ENCODE measurements at regions not wholly inside any gene's neighbourhood (a gene's known extent, or its start where the extent isn't known, plus 50 kb on each side); places are given as distances from the start of the nearest gene placed in this dataset.
A peak's percentile ranks its signal among the peaks of the same experiment; 100 is the strongest.

DNA sequence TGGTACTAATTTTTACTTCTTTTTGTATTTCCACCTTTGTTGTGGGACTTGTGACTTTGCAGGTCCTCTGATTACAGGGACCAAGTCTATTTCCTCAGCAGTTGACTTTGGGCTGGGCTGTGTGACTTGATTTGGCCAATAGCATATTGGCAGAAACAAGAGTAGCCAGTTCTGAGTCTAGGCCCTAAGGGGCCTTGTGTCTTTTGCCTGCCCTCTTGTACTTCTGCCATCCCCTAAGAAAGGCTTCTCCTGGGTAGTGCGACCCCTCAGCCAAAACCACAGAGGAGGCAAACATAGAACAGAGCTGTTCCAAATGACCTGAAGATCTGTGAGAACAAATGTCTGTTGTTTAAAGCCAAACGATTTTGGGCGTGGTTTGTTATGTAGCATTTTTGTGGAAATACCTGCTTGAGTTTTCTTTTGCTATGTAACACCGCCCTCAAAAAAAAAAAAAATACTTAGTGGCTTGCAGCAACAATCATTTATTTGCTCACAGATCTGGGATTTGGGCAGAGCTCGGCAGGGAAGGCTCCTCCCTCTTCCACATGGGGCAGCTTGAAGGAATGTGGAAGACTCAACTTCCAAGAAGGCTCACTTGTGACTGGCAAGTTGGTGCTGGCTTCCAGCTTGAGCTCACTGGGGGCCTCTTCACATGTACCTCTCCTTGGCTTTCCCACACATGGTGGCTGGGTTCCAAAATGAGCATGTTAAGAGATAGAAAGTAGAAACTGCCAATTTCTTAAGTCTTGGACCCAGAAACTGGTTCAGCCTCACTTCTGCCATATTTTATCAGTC is 423.0 kb upstream of the CNKSR2 start:
- intact Hi-C loops (cut with micrococcal nuclease) = no loop called here
- CTCF ChIA-PET = no interaction called here
- Histone ChIP-seq H3F3A (ENCODE audit: low read length, unreplicated experiment) (no peaks in the 10 kb centered on the region), H2AFZ (ENCODE audit: low read length) (no peak overlapping the region), H3K9me2 (replicated peaks; ENCODE audit: low read length) (no peaks in the 10 kb centered on the region), H3K4me1 (ENCODE audit: insufficient read depth, low read length) (no peaks in the 10 kb centered on the region), H3K27ac (ENCODE audit: low read length) (no peak overlapping the region), H3K36me3 (ENCODE audit: low read depth, low read length) (no peaks in the 10 kb centered on the region), H3K4me2 (ENCODE audit: low read length) (no peak overlapping the region), H3K27me3 (ENCODE audit: low read length) (no peaks in the 10 kb centered on the region), H3K4me3 (ENCODE audit: low read length) (no peak overlapping the region), H3K9ac (ENCODE audit: low read length) (no peak overlapping the region), H3K9me3 (ENCODE audit: low read length) (no peaks in the 10 kb centered on the region), H4K20me1 (ENCODE audit: low read length) (no peaks in the 10 kb centered on the region), H3K79me2 (ENCODE audit: low read length) (no peaks in the 10 kb centered on the region)
- DNase-seq (peak; percentile 37), ATAC-seq (no peak)
- TF ChIP-seq EZH2 (IDR thresholded peaks at IDR 0.05; ENCODE audit: low read length, unreplicated experiment) (no peak), EZH2phosphoT487 (IDR thresholded peaks at IDR 0.05; ENCODE audit: borderline replicate concordance, low read length) (no peak)
- TF ChIP-seq, protein P1, sequence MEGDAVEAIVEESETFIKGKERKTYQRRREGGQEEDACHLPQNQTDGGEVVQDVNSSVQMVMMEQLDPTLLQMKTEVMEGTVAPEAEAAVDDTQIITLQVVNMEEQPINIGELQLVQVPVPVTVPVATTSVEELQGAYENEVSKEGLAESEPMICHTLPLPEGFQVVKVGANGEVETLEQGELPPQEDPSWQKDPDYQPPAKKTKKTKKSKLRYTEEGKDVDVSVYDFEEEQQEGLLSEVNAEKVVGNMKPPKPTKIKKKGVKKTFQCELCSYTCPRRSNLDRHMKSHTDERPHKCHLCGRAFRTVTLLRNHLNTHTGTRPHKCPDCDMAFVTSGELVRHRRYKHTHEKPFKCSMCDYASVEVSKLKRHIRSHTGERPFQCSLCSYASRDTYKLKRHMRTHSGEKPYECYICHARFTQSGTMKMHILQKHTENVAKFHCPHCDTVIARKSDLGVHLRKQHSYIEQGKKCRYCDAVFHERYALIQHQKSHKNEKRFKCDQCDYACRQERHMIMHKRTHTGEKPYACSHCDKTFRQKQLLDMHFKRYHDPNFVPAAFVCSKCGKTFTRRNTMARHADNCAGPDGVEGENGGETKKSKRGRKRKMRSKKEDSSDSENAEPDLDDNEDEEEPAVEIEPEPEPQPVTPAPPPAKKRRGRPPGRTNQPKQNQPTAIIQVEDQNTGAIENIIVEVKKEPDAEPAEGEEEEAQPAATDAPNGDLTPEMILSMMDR (conservative IDR thresholded peaks at IDR 0.05; ENCODE audit: low read depth, low read length) = no peak
- BruUV-seq (replicated peaks) = no TSS peak
- POLR2A ChIA-PET (ENCODE audit: unreplicated experiment) = no interaction called here

DNA sequence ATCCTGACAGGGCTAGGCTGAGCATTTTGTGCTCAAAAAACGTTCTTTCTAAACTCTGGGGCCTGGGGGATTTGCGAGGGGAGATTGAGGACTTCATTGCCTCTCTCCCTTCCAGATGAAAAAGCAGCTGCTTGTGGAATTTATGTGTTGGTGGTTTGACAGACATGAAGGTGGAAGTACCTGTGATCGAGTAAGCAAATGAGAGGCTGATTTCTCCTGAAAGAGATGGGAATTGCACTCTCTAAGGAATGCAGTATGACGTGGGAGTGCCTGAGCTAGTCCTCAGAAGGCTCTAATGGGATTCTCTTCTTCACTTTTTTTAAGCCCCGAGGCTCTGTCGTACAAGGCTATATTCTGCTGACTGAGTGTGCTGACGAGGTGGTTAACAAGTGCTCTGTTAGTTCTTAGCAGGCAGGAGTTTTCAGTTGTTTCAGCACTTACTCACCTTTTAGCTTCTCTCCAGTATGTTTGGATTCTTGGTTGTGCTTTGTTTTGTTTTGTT is 426.8 kb upstream of the CNKSR2 start:
- no peak for DNase-seq
- H3K27ac ChIP-seq (ENCODE audit: low read length) = no peak overlapping the region

More for the DNA sequence above, 426.8 kb upstream of the CNKSR2 start:
- H3K4me1 ChIP-seq (ENCODE audit: insufficient read depth, low read length) = no peaks in the 10 kb centered on the region
- H3K9ac ChIP-seq (ENCODE audit: low read length) = no peak overlapping the region
- POLR2A ChIA-PET (ENCODE audit: unreplicated experiment) = no interaction called here
- no peak overlapping the region for H3K4me3 ChIP-seq (ENCODE audit: low read length)
- no peaks in the 10 kb centered on the region for H3F3A ChIP-seq (ENCODE audit: low read length, unreplicated experiment)
- H3K9me3 ChIP-seq (ENCODE audit: low read length) = no peaks in the 10 kb centered on the region
- peak overlapping the region; percentile 53 for H2AFZ ChIP-seq (ENCODE audit: low read length)
- CTCF ChIA-PET = no interaction called here
- intact Hi-C loops (cut with micrococcal nuclease) = no loop called here
- no peaks in the 10 kb centered on the region for H4K20me1 ChIP-seq (ENCODE audit: low read length)
- TF ChIP-seq EZH2phosphoT487 (IDR thresholded peaks at IDR 0.05; ENCODE audit: borderline replicate concordance, low read length) (no peak), EZH2 (IDR thresholded peaks at IDR 0.05; ENCODE audit: low read length, unreplicated experiment) (no peak)
- TF ChIP-seq, protein P1 (conservative IDR thresholded peaks at IDR 0.05; ENCODE audit: low read depth, low read length) = no peak
- H3K4me2 ChIP-seq (ENCODE audit: low read length) = peak overlapping the region; percentile 44; the same call in 1 of the 2 replicates
- H3K9me2 ChIP-seq (replicated peaks; ENCODE audit: low read length) = no peaks in the 10 kb centered on the region
- H3K27me3 ChIP-seq (ENCODE audit: low read length) = no peaks in the 10 kb centered on the region
- no peaks in the 10 kb centered on the region for H3K79me2 ChIP-seq (ENCODE audit: low read length)
- H3K36me3 ChIP-seq (ENCODE audit: low read depth, low read length) = no peaks in the 10 kb centered on the region
- no peak for ATAC-seq
- no TSS peak for BruUV-seq (replicated peaks)

Measured in PC-3 (cell line).